ENCODE measurements at regions not wholly inside any gene's neighbourhood (a gene's known extent, or its start where the extent isn't known, plus 50 kb on each side); places are given as distances from the start of the nearest gene placed in this dataset.
"Not testable (repeated sequence)": the region's sequence is repeated elsewhere in the genome, so short reads cannot be mapped to it uniquely, and the experiment has no call there.

DNA sequence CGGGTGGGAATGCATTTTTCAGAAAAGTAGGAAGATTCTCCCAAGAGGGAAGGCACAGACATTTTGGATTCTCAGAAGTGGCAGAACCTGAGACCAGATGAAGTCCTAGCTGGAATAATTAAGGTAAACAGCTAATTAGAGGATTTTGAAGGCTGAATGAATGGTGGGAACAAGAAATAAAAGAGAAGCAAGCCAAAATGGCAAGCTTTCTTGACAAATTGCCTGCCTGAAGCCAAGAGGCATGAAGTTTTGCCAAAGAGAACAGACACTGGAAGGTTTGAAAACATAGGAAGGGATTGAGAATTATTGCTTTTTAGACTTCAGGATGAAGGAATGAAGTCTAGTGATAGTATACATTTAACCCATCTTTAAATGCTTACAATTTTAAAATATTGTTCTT, 115.0 kb upstream of the SEM1 start:
- Histone ChIP-seq H3K27me3 (no peaks in the 10 kb centered on the region), H3K9ac (no peak overlapping the region), H3K4me2 (no peak overlapping the region), H3K27ac (no peak overlapping the region), H2AFZ (replicated peaks) (no peak overlapping the region), H3K79me2 (ENCODE audit: low read depth) (no peaks in the 10 kb centered on the region), H3K9me3 (ENCODE audit: low read depth) (no peaks in the 10 kb centered on the region), H4K20me1 (ENCODE audit: low read depth) (no peaks in the 10 kb centered on the region), H3K4me3 (no peak overlapping the region), H3F3A (ENCODE audit: low read depth) (no peaks in the 10 kb centered on the region), H3K36me3 (no peaks in the 10 kb centered on the region), H3K4me1 (no peaks in the 10 kb centered on the region)
- H3K4me3 Mint-ChIP-seq: no peak overlapping the region
- H3K4me1 Mint-ChIP-seq: no peaks in the 10 kb centered on the region
- H3K27me3 Mint-ChIP-seq (ENCODE audit: insufficient read depth, low read depth): no peaks in the 10 kb centered on the region
- no peaks in the 10 kb centered on the region for H3K9me3 Mint-ChIP-seq
- TF ChIP-seq CTCF (IDR thresholded peaks at IDR 0.05) (no peak), EZH2phosphoT487 (IDR thresholded peaks at IDR 0.05) (no peak), EZH2 (IDR thresholded peaks at IDR 0.05) (no peak)
- no peaks in the 10 kb centered on the region for H3K36me3 Mint-ChIP-seq
- no peak overlapping the region for H3K27ac Mint-ChIP-seq
- no peak for DNase-seq (ENCODE audit: low spot score)

GRCh38 chr7:96825285-96825684, 115.6 kb upstream of the SEM1 start:
- Histone ChIP-seq H3K27me3 (no peaks in the 10 kb centered on the region), H3K9me3 (ENCODE audit: low read depth) (no peaks in the 10 kb centered on the region), H3K36me3 (no peaks in the 10 kb centered on the region), H3K27ac (no peak overlapping the region), H3K4me3 (no peak overlapping the region), H3F3A (ENCODE audit: low read depth) (no peaks in the 10 kb centered on the region), H3K9ac (no peak overlapping the region), H3K4me2 (no peak overlapping the region), H3K79me2 (ENCODE audit: low read depth) (no peaks in the 10 kb centered on the region), H2AFZ (replicated peaks) (no peak overlapping the region), H4K20me1 (ENCODE audit: low read depth) (no peaks in the 10 kb centered on the region), H3K4me1 (no peaks in the 10 kb centered on the region)
- Mint-ChIP-seq H3K4me3 (no peak overlapping the region), H3K27me3 (ENCODE audit: insufficient read depth, low read depth) (no peaks in the 10 kb centered on the region), H3K27ac (no peak overlapping the region), H3K4me1 (no peaks in the 10 kb centered on the region), H3K9me3 (no peaks in the 10 kb centered on the region), H3K36me3 (no peaks in the 10 kb centered on the region)
- TF ChIP-seq CTCF (IDR thresholded peaks at IDR 0.05): no peak
- no peak for TF ChIP-seq EZH2 (IDR thresholded peaks at IDR 0.05)
- no peak for TF ChIP-seq EZH2phosphoT487 (IDR thresholded peaks at IDR 0.05)
- no peak for DNase-seq (ENCODE audit: low spot score)

DNA sequence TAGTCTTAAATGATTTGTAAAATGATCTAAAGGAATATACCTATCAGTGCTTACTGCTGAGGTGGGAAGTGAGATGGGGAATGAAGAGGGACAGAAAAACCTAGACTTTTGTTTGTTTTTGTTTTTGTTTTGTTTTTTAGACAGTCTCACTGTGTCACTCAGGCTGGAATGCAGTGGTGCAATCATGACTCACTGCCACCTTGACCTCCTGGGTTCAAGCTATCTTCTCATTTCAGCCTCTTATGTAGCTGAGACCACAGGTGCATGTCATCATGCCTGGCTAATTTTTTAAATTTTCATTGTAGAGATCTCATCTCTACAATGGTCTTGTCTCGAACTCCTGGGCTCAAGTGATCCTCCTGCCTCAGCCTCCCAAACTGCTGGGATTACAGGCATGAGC, 116.4 kb upstream of the SEM1 start:
- Histone ChIP-seq H3K4me2 (no peak overlapping the region), H2AFZ (replicated peaks) (no peak overlapping the region), H3K9ac (no peak overlapping the region), H3K79me2 (ENCODE audit: low read depth) (no peaks in the 10 kb centered on the region), H4K20me1 (ENCODE audit: low read depth) (no peaks in the 10 kb centered on the region), H3F3A (ENCODE audit: low read depth) (no peaks in the 10 kb centered on the region), H3K36me3 (no peaks in the 10 kb centered on the region), H3K27ac (no peak overlapping the region), H3K4me3 (no peak overlapping the region), H3K4me1 (no peaks in the 10 kb centered on the region), H3K27me3 (no peaks in the 10 kb centered on the region), H3K9me3 (ENCODE audit: low read depth) (no peaks in the 10 kb centered on the region)
- Mint-ChIP-seq H3K9me3 (no peaks in the 10 kb centered on the region), H3K27me3 (ENCODE audit: insufficient read depth, low read depth) (no peaks in the 10 kb centered on the region), H3K4me3 (no peak overlapping the region), H3K36me3 (no peaks in the 10 kb centered on the region), H3K4me1 (no peaks in the 10 kb centered on the region), H3K27ac (no peak overlapping the region)
- TF ChIP-seq CTCF (IDR thresholded peaks at IDR 0.05): no peak
- TF ChIP-seq EZH2 (IDR thresholded peaks at IDR 0.05): no peak
- TF ChIP-seq EZH2phosphoT487 (IDR thresholded peaks at IDR 0.05): no peak
- DNase-seq (ENCODE audit: low spot score): no peak

DNA sequence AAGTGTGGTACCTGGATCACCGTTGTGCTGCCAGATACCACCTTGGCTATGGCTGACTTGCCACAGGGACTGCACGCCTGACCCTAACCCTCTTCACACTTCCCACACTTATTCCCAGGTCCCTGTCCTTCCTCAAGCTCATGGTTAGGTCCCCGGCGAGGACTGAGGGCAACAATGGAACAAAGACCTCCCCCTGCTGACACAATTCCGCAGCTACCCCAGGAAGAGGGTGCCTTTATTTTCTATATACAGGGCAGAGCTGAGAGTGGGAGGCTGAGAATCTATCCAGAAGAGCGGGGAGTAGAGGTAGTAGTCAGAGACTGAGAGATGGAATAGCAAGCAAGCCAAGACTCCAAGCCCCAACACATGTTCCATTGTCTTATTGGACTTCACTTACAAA, 118.1 kb upstream of the SEM1 start:
- H3K9ac ChIP-seq: no peak overlapping the region
- H3K36me3 ChIP-seq: no peaks in the 10 kb centered on the region
- Mint-ChIP-seq H3K4me1 (no peaks in the 10 kb centered on the region), H3K36me3 (no peaks in the 10 kb centered on the region), H3K9me3 (no peaks in the 10 kb centered on the region), H3K27me3 (ENCODE audit: insufficient read depth, low read depth) (no peaks in the 10 kb centered on the region), H3K27ac (no peak overlapping the region), H3K4me3 (no peak overlapping the region)
- H3K4me3 ChIP-seq: no peak overlapping the region
- no peak overlapping the region for H2AFZ ChIP-seq (replicated peaks)
- no peak for TF ChIP-seq CTCF (IDR thresholded peaks at IDR 0.05)
- peak; percentile 2 for DNase-seq (ENCODE audit: low spot score)
- no peaks in the 10 kb centered on the region for H3K79me2 ChIP-seq (ENCODE audit: low read depth)
- H3K4me2 ChIP-seq: no peak overlapping the region
- no peaks in the 10 kb centered on the region for H3K9me3 ChIP-seq (ENCODE audit: low read depth)
- no peak overlapping the region for H3K27ac ChIP-seq
- H3K4me1 ChIP-seq: no peaks in the 10 kb centered on the region
- H3F3A ChIP-seq (ENCODE audit: low read depth): no peaks in the 10 kb centered on the region
- H3K27me3 ChIP-seq: no peaks in the 10 kb centered on the region
- no peaks in the 10 kb centered on the region for H4K20me1 ChIP-seq (ENCODE audit: low read depth)

DNA sequence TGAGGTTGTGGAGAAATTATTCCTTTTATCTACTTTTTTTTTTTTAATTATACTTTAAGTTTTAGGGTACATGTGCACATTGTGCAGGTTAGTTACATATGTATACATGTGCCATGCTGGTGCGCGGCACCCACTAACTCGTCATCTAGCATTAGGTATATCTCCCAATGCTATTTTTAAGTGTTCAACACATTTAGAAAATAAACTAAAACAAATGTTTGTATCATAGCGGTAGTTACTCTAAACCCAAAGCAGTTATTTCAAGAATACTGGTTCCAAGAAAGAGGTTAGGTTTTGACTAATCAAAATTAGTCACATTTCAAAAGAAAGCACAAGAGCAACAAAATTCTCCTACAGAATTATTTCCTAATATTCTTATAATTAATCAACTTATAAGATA, 119.5 kb upstream of the SEM1 start:
- not testable (repeated sequence) for H2AFZ ChIP-seq (replicated peaks); H3K36me3 Mint-ChIP-seq; H3K4me1 ChIP-seq; H3K4me1 Mint-ChIP-seq; H3K4me3 Mint-ChIP-seq; H3K36me3 ChIP-seq; H3K9me3 Mint-ChIP-seq; H3K27me3 ChIP-seq; H3K4me3 ChIP-seq; H3K27me3 Mint-ChIP-seq (ENCODE audit: insufficient read depth, low read depth); H3K79me2 ChIP-seq (ENCODE audit: low read depth); H3F3A ChIP-seq (ENCODE audit: low read depth); H3K9ac ChIP-seq; DNase-seq (ENCODE audit: low spot score); H3K27ac Mint-ChIP-seq; H3K27ac ChIP-seq; H3K9me3 ChIP-seq (ENCODE audit: low read depth); H3K4me2 ChIP-seq; H4K20me1 ChIP-seq (ENCODE audit: low read depth)
